ENCODE measurements at regions not wholly inside any gene's neighbourhood (a gene's known extent, or its start where the extent isn't known, plus 50 kb on each side); places are given as distances from the start of the nearest gene placed in this dataset.
"Not testable (repeated sequence)": the region's sequence is repeated elsewhere in the genome, so short reads cannot be mapped to it uniquely, and the experiment has no call there.

- TF ChIP-seq CTCF (IDR thresholded peaks at IDR 0.05 in 8 of 11, conservative IDR thresholded peaks at IDR 0.05 in 3 of 11); POLR2AphosphoS5 (IDR thresholded peaks at IDR 0.05); POLR2A (IDR thresholded peaks at IDR 0.05): not testable (repeated sequence)
These were observed 132.2 kb downstream of the POTEH start for GRCh38 chr22:15822001-15822400.
